ENCODE measurements at regions not wholly inside any gene's neighbourhood (a gene's known extent, or its start where the extent isn't known, plus 50 kb on each side); places are given as distances from the start of the nearest gene placed in this dataset.
"Not testable (repeated sequence)": the region's sequence is repeated elsewhere in the genome, so short reads cannot be mapped to it uniquely, and the experiment has no call there.

DNA sequence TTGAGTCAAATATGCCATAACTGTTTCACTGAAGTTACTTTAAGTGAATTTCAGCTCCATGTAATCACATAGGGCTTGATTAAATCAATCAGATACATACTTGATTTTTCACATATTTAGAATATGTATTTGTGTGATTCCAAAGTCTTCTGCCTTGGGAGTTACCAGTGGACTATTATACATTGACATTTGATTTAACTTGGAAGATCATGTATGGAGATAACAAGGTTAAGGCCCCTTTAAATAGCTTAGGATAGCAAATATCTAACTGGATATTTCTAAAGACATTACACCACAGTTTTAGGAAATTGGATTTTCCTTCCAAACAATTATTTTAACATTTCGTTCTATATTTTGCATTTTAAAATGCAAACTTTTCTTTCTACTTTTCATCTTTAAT, 405.0 kb downstream of the RAP2B start:
- H3K9me3 ChIP-seq (ENCODE audit: insufficient read depth, low read depth, low read length), result peaks cover 6% of the 10 kb centered on the region
- no peak overlapping the region for H2AFZ ChIP-seq (ENCODE audit: insufficient read depth, low read length, poor library complexity)
- H2AK5ac ChIP-seq (ENCODE audit: low read length), result no peak overlapping the region
- H2BK5ac ChIP-seq (ENCODE audit: low read depth, low read length, poor library complexity), result no peak overlapping the region
- WGBS (ENCODE audit: extremely low coverage, insufficient coverage, insufficient read length), result no CpG with 5 or more reads among the region's 1 CpG
- no peak overlapping the region for H3K18ac ChIP-seq (ENCODE audit: low read length)
- DNase-seq, result no peak
- no peak overlapping the region for H4K91ac ChIP-seq (ENCODE audit: low read depth, low read length)
- H3K23ac ChIP-seq (ENCODE audit: low read length), result no peak overlapping the region
- no peak overlapping the region for H3K4me2 ChIP-seq (ENCODE audit: low read length)
- no peak overlapping the region for H3K14ac ChIP-seq (ENCODE audit: low read length)
- no peak overlapping the region for H4K8ac ChIP-seq (ENCODE audit: low read depth, low read length)
- H3K4me1 ChIP-seq (ENCODE audit: control insufficient read depth in 1 of 2, insufficient read depth in 2 of 2, low read length in 2 of 2), result no peaks in the 10 kb centered on the region
- no peaks in the 10 kb centered on the region for H3K79me2 ChIP-seq (ENCODE audit: control insufficient read depth, insufficient read depth, low read length, poor library complexity)
- no peaks in the 10 kb centered on the region for H3K79me1 ChIP-seq (ENCODE audit: low read length)
- no peak overlapping the region for H2BK12ac ChIP-seq (ENCODE audit: low read length)
- no peak overlapping the region for H3K27ac ChIP-seq (ENCODE audit: low read depth, low read length)
- H3K27me3 ChIP-seq (ENCODE audit: insufficient read depth, low read length), result no peaks in the 10 kb centered on the region
- no peak overlapping the region for H3K4ac ChIP-seq (ENCODE audit: low read depth, low read length)
- no peaks in the 10 kb centered on the region for H3K36me3 ChIP-seq (ENCODE audit: control insufficient read depth in 1 of 2, insufficient read depth in 2 of 2, low read length in 2 of 2)
- no peak overlapping the region for H4K12ac ChIP-seq (ENCODE audit: low read depth, low read length)
- H2BK120ac ChIP-seq (ENCODE audit: insufficient read depth, low read length, poor library complexity), result no peak overlapping the region
- no peak overlapping the region for H3K9ac ChIP-seq (ENCODE audit: low read length)
- H3K4me3 ChIP-seq (ENCODE audit: low read depth, low read length), result no peak overlapping the region

DNA sequence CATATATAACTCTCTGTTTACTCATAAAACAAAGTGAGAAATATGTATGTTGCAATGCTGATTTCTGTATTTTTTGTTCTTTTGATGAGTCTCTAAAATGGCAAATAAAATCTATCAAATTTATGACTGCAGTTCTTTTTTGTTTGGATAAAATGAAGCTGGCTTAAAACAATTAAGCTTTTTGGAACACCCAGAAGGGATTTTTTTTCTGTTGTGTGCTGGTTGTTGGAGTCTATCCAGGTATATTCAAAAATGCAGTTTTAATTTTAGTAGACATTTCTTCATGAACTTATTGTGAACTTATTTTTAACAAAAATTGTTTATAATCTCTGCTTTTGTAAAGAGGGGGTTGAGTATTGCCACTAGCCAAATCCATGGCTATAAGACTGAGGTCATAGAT, 405.5 kb downstream of the RAP2B start:
- Histone ChIP-seq H3K79me1 (ENCODE audit: low read length) (no peaks in the 10 kb centered on the region), H2BK5ac (ENCODE audit: low read depth, low read length, poor library complexity) (no peak overlapping the region), H3K4me1 (ENCODE audit: control insufficient read depth in 1 of 2, insufficient read depth in 2 of 2, low read length in 2 of 2) (no peaks in the 10 kb centered on the region), H3K27ac (ENCODE audit: low read depth, low read length) (no peak overlapping the region), H3K23ac (ENCODE audit: low read length) (no peak overlapping the region), H3K4me2 (ENCODE audit: low read length) (no peak overlapping the region), H4K91ac (ENCODE audit: low read depth, low read length) (no peak overlapping the region), H2AFZ (ENCODE audit: insufficient read depth, low read length, poor library complexity) (no peak overlapping the region), H4K8ac (ENCODE audit: low read depth, low read length) (no peak overlapping the region), H2BK120ac (ENCODE audit: insufficient read depth, low read length, poor library complexity) (no peak overlapping the region), H3K79me2 (ENCODE audit: control insufficient read depth, insufficient read depth, low read length, poor library complexity) (no peaks in the 10 kb centered on the region), H3K9me3 (ENCODE audit: insufficient read depth, low read depth, low read length) (peaks cover 6% of the 10 kb centered on the region), H3K9ac (ENCODE audit: low read length) (no peak overlapping the region), H3K27me3 (ENCODE audit: insufficient read depth, low read length) (no peaks in the 10 kb centered on the region), H3K18ac (ENCODE audit: low read length) (no peak overlapping the region), H4K12ac (ENCODE audit: low read depth, low read length) (no peak overlapping the region), H3K4ac (ENCODE audit: low read depth, low read length) (no peak overlapping the region), H3K4me3 (ENCODE audit: low read depth, low read length) (no peak overlapping the region), H3K14ac (ENCODE audit: low read length) (no peak overlapping the region), H2AK5ac (ENCODE audit: low read length) (no peak overlapping the region), H2BK12ac (ENCODE audit: low read length) (no peak overlapping the region), H3K36me3 (ENCODE audit: control insufficient read depth in 1 of 2, insufficient read depth in 2 of 2, low read length in 2 of 2) (no peaks in the 10 kb centered on the region)
- no peak for DNase-seq

DNA sequence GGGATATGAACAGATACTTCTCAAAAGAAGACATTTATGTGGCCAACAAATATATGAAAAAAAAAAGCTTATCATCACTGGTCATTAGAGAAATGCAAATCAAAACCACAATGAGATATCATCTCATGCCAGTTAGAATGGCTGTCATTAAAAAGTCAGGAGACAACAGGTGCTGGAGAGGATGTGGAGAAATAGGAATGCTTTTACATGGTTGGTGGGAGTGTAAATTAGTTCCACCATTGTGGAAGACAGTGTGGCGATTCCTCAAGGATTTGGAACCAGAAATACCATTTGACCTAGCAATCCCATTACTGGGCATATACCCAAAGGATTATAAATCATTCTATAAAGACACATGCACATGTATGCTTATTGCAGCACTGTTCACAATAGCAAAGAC, 408.5 kb downstream of the RAP2B start:
- not testable (repeated sequence) for H3K27me3 ChIP-seq (ENCODE audit: insufficient read depth, low read length); H2BK5ac ChIP-seq (ENCODE audit: low read depth, low read length, poor library complexity); H3K79me1 ChIP-seq (ENCODE audit: low read length); H3K9ac ChIP-seq (ENCODE audit: low read length); H2AK5ac ChIP-seq (ENCODE audit: low read length); H3K14ac ChIP-seq (ENCODE audit: low read length); H3K4ac ChIP-seq (ENCODE audit: low read depth, low read length); H3K4me2 ChIP-seq (ENCODE audit: low read length); DNase-seq; H2BK12ac ChIP-seq (ENCODE audit: low read length); H3K23ac ChIP-seq (ENCODE audit: low read length); H2BK120ac ChIP-seq (ENCODE audit: insufficient read depth, low read length, poor library complexity); H3K36me3 ChIP-seq (ENCODE audit: control insufficient read depth in 1 of 2, insufficient read depth in 2 of 2, low read length in 2 of 2); H3K9me3 ChIP-seq (ENCODE audit: insufficient read depth, low read depth, low read length); H4K91ac ChIP-seq (ENCODE audit: low read depth, low read length); H3K18ac ChIP-seq (ENCODE audit: low read length); H3K27ac ChIP-seq (ENCODE audit: low read depth, low read length); H3K79me2 ChIP-seq (ENCODE audit: control insufficient read depth, insufficient read depth, low read length, poor library complexity); H3K4me1 ChIP-seq (ENCODE audit: control insufficient read depth in 1 of 2, insufficient read depth in 2 of 2, low read length in 2 of 2); H2AFZ ChIP-seq (ENCODE audit: insufficient read depth, low read length, poor library complexity); H4K12ac ChIP-seq (ENCODE audit: low read depth, low read length); H4K8ac ChIP-seq (ENCODE audit: low read depth, low read length); H3K4me3 ChIP-seq (ENCODE audit: low read depth, low read length)
- WGBS (ENCODE audit: extremely low coverage, insufficient coverage, insufficient read length), result no CpG with 5 or more reads among the region's 1 CpG

DNA sequence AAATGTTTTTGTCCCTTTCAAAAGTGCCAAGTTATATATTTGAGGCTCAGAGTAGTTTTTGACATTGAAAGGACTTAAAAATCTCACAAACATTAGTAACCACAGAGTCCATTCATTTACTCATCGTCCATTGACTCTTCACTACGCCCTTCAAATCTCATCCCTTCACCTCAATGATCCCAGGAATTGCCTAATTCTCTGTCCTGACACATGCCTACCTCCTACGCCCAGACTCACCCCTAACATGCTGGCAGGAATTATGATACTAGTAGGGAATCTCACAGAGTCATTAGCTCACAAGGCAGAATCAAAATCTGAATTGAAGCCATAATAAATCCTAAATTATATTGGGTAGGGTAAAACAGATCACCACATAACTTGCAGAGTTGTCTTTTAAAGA, 410.1 kb downstream of the RAP2B start:
- Histone ChIP-seq H3K9ac (ENCODE audit: low read length) (no peak overlapping the region), H3K4me1 (ENCODE audit: control insufficient read depth in 1 of 2, insufficient read depth in 2 of 2, low read length in 2 of 2) (no peaks in the 10 kb centered on the region), H2BK5ac (ENCODE audit: low read depth, low read length, poor library complexity) (no peak overlapping the region), H2AK5ac (ENCODE audit: low read length) (no peak overlapping the region), H4K12ac (ENCODE audit: low read depth, low read length) (no peak overlapping the region), H3K27me3 (ENCODE audit: insufficient read depth, low read length) (no peaks in the 10 kb centered on the region), H3K79me2 (ENCODE audit: control insufficient read depth, insufficient read depth, low read length, poor library complexity) (no peaks in the 10 kb centered on the region), H3K4ac (ENCODE audit: low read depth, low read length) (no peak overlapping the region), H3K18ac (ENCODE audit: low read length) (no peak overlapping the region), H3K9me3 (ENCODE audit: insufficient read depth, low read depth, low read length) (no peaks in the 10 kb centered on the region), H3K4me3 (ENCODE audit: low read depth, low read length) (no peak overlapping the region), H3K79me1 (ENCODE audit: low read length) (no peaks in the 10 kb centered on the region), H3K27ac (ENCODE audit: low read depth, low read length) (no peak overlapping the region), H3K4me2 (ENCODE audit: low read length) (no peak overlapping the region), H2BK12ac (ENCODE audit: low read length) (no peak overlapping the region), H3K14ac (ENCODE audit: low read length) (no peak overlapping the region), H3K36me3 (ENCODE audit: control insufficient read depth in 1 of 2, insufficient read depth in 2 of 2, low read length in 2 of 2) (no peaks in the 10 kb centered on the region), H3K23ac (ENCODE audit: low read length) (no peak overlapping the region), H2BK120ac (ENCODE audit: insufficient read depth, low read length, poor library complexity) (no peak overlapping the region), H4K91ac (ENCODE audit: low read depth, low read length) (no peak overlapping the region), H2AFZ (ENCODE audit: insufficient read depth, low read length, poor library complexity) (no peak overlapping the region), H4K8ac (ENCODE audit: low read depth, low read length) (no peak overlapping the region)
- WGBS (ENCODE audit: extremely low coverage, insufficient coverage, insufficient read length), result 100% methylated on average over 2 of the region's 3 CpGs
- no peak for DNase-seq

DNA sequence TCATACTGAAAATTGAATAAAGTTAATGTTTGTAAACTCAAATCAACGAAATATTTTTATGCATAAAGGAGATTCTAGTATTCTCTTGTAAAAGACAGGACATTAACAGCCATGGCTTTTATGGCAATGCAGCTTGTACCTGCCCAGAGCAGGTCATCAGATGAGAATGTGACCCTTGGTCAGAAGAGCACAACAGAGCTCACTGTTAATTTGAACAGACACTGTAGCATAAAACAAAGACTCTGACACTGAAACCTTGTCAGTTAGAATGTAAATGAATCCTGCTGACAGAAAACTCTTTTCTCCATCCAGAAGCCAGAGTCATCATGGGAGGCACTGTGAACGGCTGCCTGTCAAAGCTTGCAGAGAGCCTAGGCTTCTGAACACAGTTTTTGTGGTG, 410.6 kb downstream of the RAP2B start:
- Histone ChIP-seq H2BK12ac (ENCODE audit: low read length) (no peak overlapping the region), H4K91ac (ENCODE audit: low read depth, low read length) (no peak overlapping the region), H4K12ac (ENCODE audit: low read depth, low read length) (no peak overlapping the region), H3K23ac (ENCODE audit: low read length) (no peak overlapping the region), H3K18ac (ENCODE audit: low read length) (no peak overlapping the region), H3K79me2 (ENCODE audit: control insufficient read depth, insufficient read depth, low read length, poor library complexity) (no peaks in the 10 kb centered on the region), H4K8ac (ENCODE audit: low read depth, low read length) (no peak overlapping the region), H3K9me3 (ENCODE audit: insufficient read depth, low read depth, low read length) (no peaks in the 10 kb centered on the region), H3K79me1 (ENCODE audit: low read length) (no peaks in the 10 kb centered on the region), H3K4me2 (ENCODE audit: low read length) (no peak overlapping the region), H2AFZ (ENCODE audit: insufficient read depth, low read length, poor library complexity) (no peak overlapping the region), H3K9ac (ENCODE audit: low read length) (no peak overlapping the region), H3K27ac (ENCODE audit: low read depth, low read length) (no peak overlapping the region), H2AK5ac (ENCODE audit: low read length) (no peak overlapping the region), H3K27me3 (ENCODE audit: insufficient read depth, low read length) (no peaks in the 10 kb centered on the region), H3K4me3 (ENCODE audit: low read depth, low read length) (no peak overlapping the region), H2BK5ac (ENCODE audit: low read depth, low read length, poor library complexity) (no peak overlapping the region), H3K14ac (ENCODE audit: low read length) (no peak overlapping the region), H3K4ac (ENCODE audit: low read depth, low read length) (no peak overlapping the region), H2BK120ac (ENCODE audit: insufficient read depth, low read length, poor library complexity) (no peak overlapping the region), H3K36me3 (ENCODE audit: control insufficient read depth in 1 of 2, insufficient read depth in 2 of 2, low read length in 2 of 2) (no peaks in the 10 kb centered on the region), H3K4me1 (ENCODE audit: control insufficient read depth in 1 of 2, insufficient read depth in 2 of 2, low read length in 2 of 2) (no peaks in the 10 kb centered on the region)
- no peak for DNase-seq
- WGBS (ENCODE audit: extremely low coverage, insufficient coverage, insufficient read length), result no CpG with 5 or more reads among the region's 2 CpGs

All from trophoblast cell (in vitro differentiated cells and primary cell).